Vagina (tissue), 2 donors: ENCODE measurements at regions not wholly inside any gene's neighbourhood (a gene's known extent, or its start where the extent isn't known, plus 50 kb on each side); places are given as distances from the start of the nearest gene placed in this dataset.
A peak's percentile ranks its signal among the peaks of the same experiment; 100 is the strongest.

Experiments used
- DNase-seq, 2 donors: peaks; one replicate each; pipeline ENCODE4 v3.0.0-alpha.2; 2017; ENCODE audit errors: extremely low spot score in 2 of 2
- H3K27ac ChIP-seq: fragments of 200-600 bp; sonication (generic); one replicate; pipeline ENCODE4 v1.5.1; 2019
- H3K27me3 ChIP-seq: fragments of 200-600 bp; sonication (generic); one replicate; pipeline ENCODE4 v1.5.1; 2019
- H3K36me3 ChIP-seq, 2 donors: fragments of 200-600 bp; sonication (generic); one replicate each; pipeline ENCODE4 v1.5.1; 2017 to 2019
- H3K4me1 ChIP-seq: fragments of 200-600 bp; sonication (generic); one replicate; pipeline ENCODE4 v1.5.1; 2019
- H3K4me3 ChIP-seq, 2 donors: fragments of 200-600 bp; sonication (generic); 1 replicate in 1 of 2; 2 replicates in 1 of 2; pipeline ENCODE4 v1.5.1; 2016 to 2019
- H3K9me3 ChIP-seq: fragments of 200-600 bp; sonication (generic); one replicate; pipeline ENCODE4 v1.5.1; 2019
- POLR2A ChIP-seq, 2 donors: fragments of 450-650 bp; IDR thresholded peaks; one replicate each; pipeline ENCODE4 v1.6.1; 2017; ENCODE audit warnings: antibody characterized with exemption in 2 of 2, mild to moderate bottlenecking in 2 of 2, moderate library complexity in 2 of 2
- POLR2AphosphoS5 ChIP-seq, 2 donors: sonication (generic); formaldehyde crosslinking; IDR thresholded peaks; one replicate each; pipeline ENCODE4 v1.9.0; 2017; ENCODE audit warnings: antibody characterized with exemption in 2 of 2, mild to moderate bottlenecking in 2 of 2, low read depth in 1 of 2; ENCODE audit not compliant: insufficient read depth in 1 of 2
- intact Hi-C: fragments of 100-400 bp; cut with DNase I; formaldehyde crosslinking; loops from one replicate; pipeline ENCODE4 v1.15.1; 2023
- TF ChIP-seq, protein P1 (sequence below), 3 experiments: fragments of 450-650 bp in 2 of 3; fragments of 200-600 bp in 1 of 3; sonication (generic) in 1 of 3; IDR thresholded peaks; one replicate each; pipeline ENCODE4 v1.5.1; 2017 to 2019; ENCODE audit warnings: antibody characterized with exemption in 3 of 3, mild to moderate bottlenecking in 2 of 3, moderate library complexity in 2 of 3

DNA sequence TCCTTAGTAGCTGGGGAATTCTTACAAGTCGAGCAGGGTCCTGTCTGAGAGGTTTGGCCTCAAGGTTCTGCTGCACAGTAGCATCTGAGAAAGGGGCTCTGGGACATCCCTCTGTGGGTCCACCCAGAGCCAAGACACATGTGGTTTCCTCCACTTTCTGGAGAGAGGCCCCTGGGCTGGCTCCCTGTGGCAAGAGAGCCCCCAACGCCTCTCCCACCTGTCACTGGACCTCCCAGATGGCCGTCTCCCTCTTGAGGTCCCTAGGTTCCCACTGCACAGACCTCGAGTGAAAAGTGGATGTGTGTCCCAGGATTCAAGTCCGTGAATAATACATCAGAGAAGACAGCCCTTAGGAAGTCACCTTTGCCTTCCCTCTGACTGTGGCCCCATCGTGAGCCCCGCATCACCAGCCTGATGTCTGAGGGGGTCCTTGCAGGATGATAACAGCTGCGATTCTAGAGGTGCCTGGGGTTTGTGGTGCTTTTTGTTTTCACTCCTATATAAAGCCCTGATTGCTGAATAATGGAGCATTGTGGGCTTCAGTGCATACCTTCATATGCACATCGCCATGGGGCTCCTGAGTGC is 319.0 kb downstream of the GLRX3 start:
- Histone ChIP-seq H3K4me3 (no peak overlapping the region), H3K4me1 (no peaks in the 10 kb centered on the region), H3K27ac (no peak overlapping the region), H3K36me3 (no peaks in the 10 kb centered on the region), H3K27me3 (no peaks in the 10 kb centered on the region), H3K9me3 (no peaks in the 10 kb centered on the region)
- TF ChIP-seq POLR2AphosphoS5 (IDR thresholded peaks at IDR 0.05; ENCODE audit: insufficient read depth in 1 of 2, low read depth in 1 of 2) = no peak
- TF ChIP-seq POLR2A (IDR thresholded peaks at IDR 0.05) = no peak
- TF ChIP-seq, protein P1, sequence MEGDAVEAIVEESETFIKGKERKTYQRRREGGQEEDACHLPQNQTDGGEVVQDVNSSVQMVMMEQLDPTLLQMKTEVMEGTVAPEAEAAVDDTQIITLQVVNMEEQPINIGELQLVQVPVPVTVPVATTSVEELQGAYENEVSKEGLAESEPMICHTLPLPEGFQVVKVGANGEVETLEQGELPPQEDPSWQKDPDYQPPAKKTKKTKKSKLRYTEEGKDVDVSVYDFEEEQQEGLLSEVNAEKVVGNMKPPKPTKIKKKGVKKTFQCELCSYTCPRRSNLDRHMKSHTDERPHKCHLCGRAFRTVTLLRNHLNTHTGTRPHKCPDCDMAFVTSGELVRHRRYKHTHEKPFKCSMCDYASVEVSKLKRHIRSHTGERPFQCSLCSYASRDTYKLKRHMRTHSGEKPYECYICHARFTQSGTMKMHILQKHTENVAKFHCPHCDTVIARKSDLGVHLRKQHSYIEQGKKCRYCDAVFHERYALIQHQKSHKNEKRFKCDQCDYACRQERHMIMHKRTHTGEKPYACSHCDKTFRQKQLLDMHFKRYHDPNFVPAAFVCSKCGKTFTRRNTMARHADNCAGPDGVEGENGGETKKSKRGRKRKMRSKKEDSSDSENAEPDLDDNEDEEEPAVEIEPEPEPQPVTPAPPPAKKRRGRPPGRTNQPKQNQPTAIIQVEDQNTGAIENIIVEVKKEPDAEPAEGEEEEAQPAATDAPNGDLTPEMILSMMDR (IDR thresholded peaks at IDR 0.05) = no peak
- peak in 1 of 2 donors; percentile 58 for DNase-seq
- intact Hi-C loops = no loop called here

DNA sequence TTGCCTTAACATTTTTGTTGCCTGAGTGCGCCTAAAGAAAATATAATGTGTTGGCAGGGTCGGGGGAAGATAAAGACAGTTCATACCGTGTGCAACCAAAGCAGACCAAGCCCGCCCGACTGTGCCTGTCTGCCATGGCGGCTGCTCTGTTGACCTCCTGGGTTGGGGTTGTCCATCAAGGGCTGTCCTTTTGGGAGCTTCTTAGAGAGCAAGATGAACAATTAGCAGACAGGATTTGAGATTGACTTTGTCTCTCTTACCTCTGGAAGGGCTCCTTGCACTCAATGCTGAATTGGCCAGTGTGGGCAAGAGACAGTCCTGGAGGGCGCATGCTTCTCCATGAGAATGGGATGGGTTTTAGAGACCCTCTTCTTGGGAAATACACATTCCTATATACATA is 319.6 kb downstream of the GLRX3 start:
- Histone ChIP-seq H3K27me3 (no peaks in the 10 kb centered on the region), H3K4me3 (no peak overlapping the region), H3K4me1 (no peaks in the 10 kb centered on the region), H3K36me3 (no peaks in the 10 kb centered on the region), H3K9me3 (no peaks in the 10 kb centered on the region), H3K27ac (no peak overlapping the region)
- intact Hi-C loops = no loop called here
- DNase-seq = no peak
- no peak for TF ChIP-seq POLR2AphosphoS5 (IDR thresholded peaks at IDR 0.05; ENCODE audit: insufficient read depth in 1 of 2, low read depth in 1 of 2)
- TF ChIP-seq, protein P1 (IDR thresholded peaks at IDR 0.05) = no peak
- TF ChIP-seq POLR2A (IDR thresholded peaks at IDR 0.05) = no peak

DNA sequence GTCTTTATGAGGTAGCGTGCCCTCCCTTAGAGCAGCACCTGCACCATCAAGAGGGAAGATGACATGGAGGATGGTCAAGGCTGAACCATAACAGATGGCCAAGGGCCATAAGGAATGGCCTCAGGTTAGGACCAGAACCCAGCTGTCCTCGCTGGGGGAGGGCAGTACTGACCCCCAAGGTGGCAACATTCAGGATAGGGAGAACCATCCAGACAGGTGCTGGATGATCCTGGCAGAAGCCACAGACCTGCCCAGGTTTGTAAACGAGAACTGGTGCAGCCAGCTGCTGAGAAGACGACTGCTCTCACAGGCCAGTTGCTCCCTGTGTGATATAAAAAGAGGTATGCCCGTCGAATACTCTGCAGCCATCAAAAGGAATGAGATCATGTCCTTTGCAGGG is 320.4 kb downstream of the GLRX3 start:
- H3K36me3 ChIP-seq = no peaks in the 10 kb centered on the region
- H3K4me1 ChIP-seq = no peaks in the 10 kb centered on the region
- H3K27ac ChIP-seq = no peak overlapping the region
- no peaks in the 10 kb centered on the region for H3K27me3 ChIP-seq
- intact Hi-C loops = no loop called here
- H3K4me3 ChIP-seq = no peak overlapping the region
- no peaks in the 10 kb centered on the region for H3K9me3 ChIP-seq
- TF ChIP-seq, protein P1 (IDR thresholded peaks at IDR 0.05) = no peak
- TF ChIP-seq POLR2AphosphoS5 (IDR thresholded peaks at IDR 0.05; ENCODE audit: insufficient read depth in 1 of 2, low read depth in 1 of 2) (no peak), POLR2A (IDR thresholded peaks at IDR 0.05) (no peak)
- peak; percentile 31 to 47 for DNase-seq

DNA sequence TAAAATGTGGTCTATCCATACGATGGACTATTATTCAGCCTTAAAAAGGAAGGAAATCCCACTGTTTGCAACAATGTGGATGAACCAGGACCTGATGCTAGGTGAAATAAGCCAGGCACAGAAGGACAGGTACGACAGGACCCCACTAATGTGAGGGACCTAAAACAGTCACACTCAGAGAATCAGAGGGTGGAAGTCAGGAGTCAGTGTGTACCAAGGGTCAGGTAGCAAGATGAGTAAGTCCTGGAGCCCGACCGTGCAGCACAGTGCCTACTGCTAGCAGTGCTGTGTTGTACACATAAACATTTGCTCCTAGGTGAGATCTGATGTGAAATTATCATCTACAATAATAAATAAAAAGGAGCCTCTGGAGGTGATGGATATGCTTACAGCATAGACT is 322.3 kb downstream of the GLRX3 start:
- H3K4me1 ChIP-seq = no peaks in the 10 kb centered on the region
- H3K36me3 ChIP-seq = no peaks in the 10 kb centered on the region
- intact Hi-C loops = no loop called here
- H3K27me3 ChIP-seq = no peaks in the 10 kb centered on the region
- H3K27ac ChIP-seq = no peak overlapping the region
- no peaks in the 10 kb centered on the region for H3K9me3 ChIP-seq
- DNase-seq = peak; percentile 14 to 58
- TF ChIP-seq POLR2A (IDR thresholded peaks at IDR 0.05) (no peak), POLR2AphosphoS5 (IDR thresholded peaks at IDR 0.05; ENCODE audit: insufficient read depth in 1 of 2, low read depth in 1 of 2) (no peak)
- TF ChIP-seq, protein P1 (IDR thresholded peaks at IDR 0.05) = no peak
- no peak overlapping the region for H3K4me3 ChIP-seq

DNA sequence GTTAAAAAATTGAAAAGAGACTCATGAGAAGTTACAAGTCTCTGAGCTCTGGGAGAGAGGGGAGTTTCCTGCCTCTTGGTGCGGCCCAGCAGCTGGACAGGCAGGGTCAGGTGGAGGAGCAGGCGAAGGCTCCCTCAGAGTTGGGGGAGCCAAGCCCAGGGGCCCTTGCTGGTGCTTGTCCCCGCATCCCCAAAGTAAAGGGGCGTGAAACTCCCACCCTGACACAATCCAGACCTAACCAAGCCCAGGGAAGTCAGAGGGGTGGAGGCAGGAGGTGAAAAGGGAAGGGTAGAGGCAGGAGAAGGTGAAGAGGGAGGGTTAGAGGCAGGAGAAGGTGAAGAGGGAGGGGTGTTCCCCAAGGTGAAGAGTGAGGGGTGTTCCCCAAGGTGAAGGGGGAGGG is 322.8 kb downstream of the GLRX3 start:
- Histone ChIP-seq H3K4me1 (no peaks in the 10 kb centered on the region), H3K27ac (no peak overlapping the region), H3K36me3 (no peaks in the 10 kb centered on the region), H3K4me3 (no peak overlapping the region), H3K27me3 (no peaks in the 10 kb centered on the region), H3K9me3 (no peaks in the 10 kb centered on the region)
- no peak for TF ChIP-seq POLR2AphosphoS5 (IDR thresholded peaks at IDR 0.05; ENCODE audit: insufficient read depth in 1 of 2, low read depth in 1 of 2)
- TF ChIP-seq, protein P1 (IDR thresholded peaks at IDR 0.05) = no peak
- no peak for TF ChIP-seq POLR2A (IDR thresholded peaks at IDR 0.05)
- peak; percentile 70 to 77 for DNase-seq
- intact Hi-C loops = no loop called here
